ENCODE measurements at regions not wholly inside any gene's neighbourhood (a gene's known extent, or its start where the extent isn't known, plus 50 kb on each side); places are given as distances from the start of the nearest gene placed in this dataset.
"Not testable (repeated sequence)": the region's sequence is repeated elsewhere in the genome, so short reads cannot be mapped to it uniquely, and the experiment has no call there.

- DNase-seq (ENCODE audit: low read depth in 6 of 9, low spot score in 9 of 9), result no peak
- WGBS, result 98% methylated on average over 4 of the region's 4 CpGs
- Histone ChIP-seq H3K4me3 (ENCODE audit: low read length in 2 of 2) (no peak overlapping the region), H3K9me3 (ENCODE audit: control insufficient read depth in 2 of 2, insufficient read depth in 1 of 2, low read length in 1 of 2) (peaks cover 0 to 2% of the 10 kb centered on the region in 2 donors), H3K4me1 (ENCODE audit: control insufficient read depth in 2 of 2, insufficient read depth in 2 of 2, low read length in 2 of 2) (no peaks in the 10 kb centered on the region), H3K27me3 (ENCODE audit: control insufficient read depth in 2 of 2, insufficient read depth in 1 of 2, low read length in 1 of 2) (no peaks in the 10 kb centered on the region), H3K27ac (ENCODE audit: low read depth in 1 of 2, low read length in 1 of 2) (no peak overlapping the region), H3K36me3 (ENCODE audit: control insufficient read depth in 2 of 2, insufficient read depth in 2 of 2, low read length in 1 of 2) (no peaks in the 10 kb centered on the region)
Observed at GRCh38 chr1:91603409-91603808, 102.8 kb downstream of the CDC7 start.

DNA sequence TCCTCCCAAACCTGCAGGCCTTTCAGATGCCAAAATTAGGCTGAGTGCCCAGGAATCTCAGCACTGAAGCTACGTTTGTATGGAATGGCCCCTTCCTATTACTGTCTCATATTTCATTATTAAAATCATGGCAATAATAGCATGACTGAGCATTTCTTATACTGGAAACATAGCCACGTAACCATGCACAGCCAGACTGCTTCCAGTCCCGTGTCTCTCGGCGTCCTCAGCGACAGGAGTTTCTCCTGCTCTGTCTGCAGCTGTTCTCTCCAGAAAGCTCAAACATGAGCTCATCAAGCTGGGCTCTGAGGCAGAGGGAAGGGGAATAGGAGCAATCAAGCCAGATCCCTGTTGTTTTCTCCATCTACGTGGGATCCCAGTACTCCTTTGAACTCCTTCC, 104.0 kb downstream of the CDC7 start:
- WGBS, result 92% methylated on average over 7 of the region's 7 CpGs
- no peaks in the 10 kb centered on the region for H3K36me3 ChIP-seq (ENCODE audit: control insufficient read depth in 2 of 2, insufficient read depth in 2 of 2, low read length in 1 of 2)
- DNase-seq (ENCODE audit: low read depth in 6 of 9, low spot score in 9 of 9), result no peak
- no peaks in the 10 kb centered on the region for H3K4me1 ChIP-seq (ENCODE audit: control insufficient read depth in 2 of 2, insufficient read depth in 2 of 2, low read length in 2 of 2)
- H3K27me3 ChIP-seq (ENCODE audit: control insufficient read depth in 2 of 2, insufficient read depth in 1 of 2, low read length in 1 of 2), result no peaks in the 10 kb centered on the region
- H3K4me3 ChIP-seq (ENCODE audit: low read length in 2 of 2), result no peak overlapping the region
- peaks cover 0 to 2% of the 10 kb centered on the region in 2 donors for H3K9me3 ChIP-seq (ENCODE audit: control insufficient read depth in 2 of 2, insufficient read depth in 1 of 2, low read length in 1 of 2)
- peak overlapping the region in 1 of 2 donors; percentile 51 for H3K27ac ChIP-seq (ENCODE audit: low read depth in 1 of 2, low read length in 1 of 2)

GRCh38 chr1:91605566-91605965, 104.9 kb downstream of the CDC7 start:
- Histone ChIP-seq H3K9me3 (ENCODE audit: control insufficient read depth in 2 of 2, insufficient read depth in 1 of 2, low read length in 1 of 2) (peaks cover 0 to 2% of the 10 kb centered on the region in 2 donors), H3K36me3 (ENCODE audit: control insufficient read depth in 2 of 2, insufficient read depth in 2 of 2, low read length in 1 of 2) (no peaks in the 10 kb centered on the region), H3K27ac (ENCODE audit: low read depth in 1 of 2, low read length in 1 of 2) (no peak overlapping the region), H3K4me3 (ENCODE audit: low read length in 2 of 2) (no peak overlapping the region), H3K4me1 (ENCODE audit: control insufficient read depth in 2 of 2, insufficient read depth in 2 of 2, low read length in 2 of 2) (no peaks in the 10 kb centered on the region), H3K27me3 (ENCODE audit: control insufficient read depth in 2 of 2, insufficient read depth in 1 of 2, low read length in 1 of 2) (no peaks in the 10 kb centered on the region)
- 66% methylated on average over 3 of the region's 3 CpGs for whole genome bisulfite sequencing
- no peak for DNase-seq (ENCODE audit: low read depth in 6 of 9, low spot score in 9 of 9)

DNA sequence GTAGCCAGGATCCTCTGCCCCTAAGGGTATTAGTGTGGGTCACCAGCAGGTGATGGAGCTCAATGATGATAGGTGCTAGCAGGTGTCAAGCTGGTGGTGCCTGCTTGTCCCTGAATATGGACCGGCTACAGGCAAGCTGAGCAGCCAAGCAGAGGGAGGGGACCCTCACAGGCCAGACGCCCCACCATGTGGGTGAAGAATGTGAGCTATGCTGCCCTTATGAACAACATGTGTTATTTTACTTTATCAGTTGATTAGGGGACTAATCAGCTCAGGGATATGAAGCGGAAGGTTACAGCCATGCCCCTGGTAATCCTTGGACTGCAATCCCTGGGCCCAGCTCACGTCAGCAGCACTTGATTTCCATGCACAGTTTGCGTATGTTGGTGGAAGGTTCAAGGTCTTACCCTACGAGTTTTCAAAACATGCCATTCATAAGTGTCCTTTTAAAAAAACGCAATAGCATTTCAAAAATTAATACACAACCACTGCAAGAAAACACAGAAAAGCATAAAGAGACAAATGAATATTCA, 106.0 kb downstream of the CDC7 start:
- 97% methylated on average over 7 of the region's 7 CpGs for WGBS
- Histone ChIP-seq H3K9me3 (ENCODE audit: control insufficient read depth in 2 of 2, insufficient read depth in 1 of 2, low read length in 1 of 2) (peaks cover 0 to 2% of the 10 kb centered on the region in 2 donors), H3K27ac (ENCODE audit: low read depth in 1 of 2, low read length in 1 of 2) (no peak overlapping the region), H3K4me3 (ENCODE audit: low read length in 2 of 2) (no peak overlapping the region), H3K27me3 (ENCODE audit: control insufficient read depth in 2 of 2, insufficient read depth in 1 of 2, low read length in 1 of 2) (no peaks in the 10 kb centered on the region), H3K4me1 (ENCODE audit: control insufficient read depth in 2 of 2, insufficient read depth in 2 of 2, low read length in 2 of 2) (no peaks in the 10 kb centered on the region), H3K36me3 (ENCODE audit: control insufficient read depth in 2 of 2, insufficient read depth in 2 of 2, low read length in 1 of 2) (no peaks in the 10 kb centered on the region)
- no peak for DNase-seq (ENCODE audit: low read depth in 6 of 9, low spot score in 9 of 9)

- 94% methylated on average over 3 of the region's 3 CpGs for WGBS
- H3K4me1 ChIP-seq (ENCODE audit: control insufficient read depth in 2 of 2, insufficient read depth in 2 of 2, low read length in 2 of 2); H3K36me3 ChIP-seq (ENCODE audit: control insufficient read depth in 2 of 2, insufficient read depth in 2 of 2, low read length in 1 of 2); H3K27me3 ChIP-seq (ENCODE audit: control insufficient read depth in 2 of 2, insufficient read depth in 1 of 2, low read length in 1 of 2); DNase-seq (ENCODE audit: low read depth in 6 of 9, low spot score in 9 of 9); H3K9me3 ChIP-seq (ENCODE audit: control insufficient read depth in 2 of 2, insufficient read depth in 1 of 2, low read length in 1 of 2); H3K27ac ChIP-seq (ENCODE audit: low read depth in 1 of 2, low read length in 1 of 2); H3K4me3 ChIP-seq (ENCODE audit: low read length in 2 of 2): not testable (repeated sequence)
Observed at GRCh38 chr1:91607686-91608085, 107.0 kb downstream of the CDC7 start.

DNA sequence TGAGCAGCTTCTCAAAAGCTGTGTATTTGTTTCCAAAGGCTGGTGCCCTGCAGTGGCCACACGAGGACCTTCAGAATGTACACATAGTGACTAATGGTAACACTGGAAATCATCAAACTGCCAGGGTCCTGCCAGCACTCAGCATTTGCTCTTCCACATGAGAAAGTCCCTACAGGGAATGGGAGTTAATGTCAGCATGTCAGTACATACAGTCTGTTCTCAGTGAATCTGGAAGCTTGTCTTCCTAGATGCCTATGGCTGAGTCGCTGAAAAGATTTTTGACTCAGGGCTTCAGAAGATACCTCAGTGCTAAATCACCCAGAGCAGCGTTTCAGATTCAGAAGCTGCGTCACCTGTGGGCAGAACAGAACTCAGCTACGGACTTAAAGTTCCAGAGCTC, 108.2 kb downstream of the CDC7 start:
- WGBS, result 98% methylated on average over 5 of the region's 5 CpGs
- H3K27me3 ChIP-seq (ENCODE audit: control insufficient read depth in 2 of 2, insufficient read depth in 1 of 2, low read length in 1 of 2), result no peaks in the 10 kb centered on the region
- no peak overlapping the region for H3K4me3 ChIP-seq (ENCODE audit: low read length in 2 of 2)
- no peaks in the 10 kb centered on the region for H3K4me1 ChIP-seq (ENCODE audit: control insufficient read depth in 2 of 2, insufficient read depth in 2 of 2, low read length in 2 of 2)
- no peaks in the 10 kb centered on the region for H3K9me3 ChIP-seq (ENCODE audit: control insufficient read depth in 2 of 2, insufficient read depth in 1 of 2, low read length in 1 of 2)
- no peaks in the 10 kb centered on the region for H3K36me3 ChIP-seq (ENCODE audit: control insufficient read depth in 2 of 2, insufficient read depth in 2 of 2, low read length in 1 of 2)
- DNase-seq (ENCODE audit: low read depth in 6 of 9, low spot score in 9 of 9), result no peak
- no peak overlapping the region for H3K27ac ChIP-seq (ENCODE audit: low read depth in 1 of 2, low read length in 1 of 2)

- WGBS, result 94% methylated on average over 5 of the region's 5 CpGs
- Histone ChIP-seq H3K4me3 (ENCODE audit: low read length in 2 of 2) (no peak overlapping the region), H3K27ac (ENCODE audit: low read depth in 1 of 2, low read length in 1 of 2) (no peak overlapping the region)
Observed at GRCh38 chr1:91609551-91609950, 108.9 kb downstream of the CDC7 start.

GRCh38 chr1:91610102-91610501, 109.5 kb downstream of the CDC7 start:
- Histone ChIP-seq H3K36me3 (ENCODE audit: control insufficient read depth in 2 of 2, insufficient read depth in 2 of 2, low read length in 1 of 2) (no peaks in the 10 kb centered on the region), H3K27me3 (ENCODE audit: control insufficient read depth in 2 of 2, insufficient read depth in 1 of 2, low read length in 1 of 2) (no peaks in the 10 kb centered on the region), H3K27ac (ENCODE audit: low read depth in 1 of 2, low read length in 1 of 2) (no peak overlapping the region), H3K4me3 (ENCODE audit: low read length in 2 of 2) (no peak overlapping the region), H3K4me1 (ENCODE audit: control insufficient read depth in 2 of 2, insufficient read depth in 2 of 2, low read length in 2 of 2) (no peaks in the 10 kb centered on the region), H3K9me3 (ENCODE audit: control insufficient read depth in 2 of 2, insufficient read depth in 1 of 2, low read length in 1 of 2) (no peaks in the 10 kb centered on the region)
- no peak for DNase-seq (ENCODE audit: low read depth in 6 of 9, low spot score in 9 of 9)
- WGBS, result 97% methylated on average over 2 of the region's 2 CpGs

More at GRCh38 chr1:91609551-91609950, 108.9 kb downstream of the CDC7 start:
- no peaks in the 10 kb centered on the region for H3K36me3 ChIP-seq (ENCODE audit: control insufficient read depth in 2 of 2, insufficient read depth in 2 of 2, low read length in 1 of 2)
- no peaks in the 10 kb centered on the region for H3K4me1 ChIP-seq (ENCODE audit: control insufficient read depth in 2 of 2, insufficient read depth in 2 of 2, low read length in 2 of 2)
- H3K9me3 ChIP-seq (ENCODE audit: control insufficient read depth in 2 of 2, insufficient read depth in 1 of 2, low read length in 1 of 2), result no peaks in the 10 kb centered on the region
- no peaks in the 10 kb centered on the region for H3K27me3 ChIP-seq (ENCODE audit: control insufficient read depth in 2 of 2, insufficient read depth in 1 of 2, low read length in 1 of 2)
- no peak for DNase-seq (ENCODE audit: low read depth in 6 of 9, low spot score in 9 of 9)

GRCh38 chr1:91610789-91611188, 110.1 kb downstream of the CDC7 start:
- H3K9me3 ChIP-seq (ENCODE audit: control insufficient read depth in 2 of 2, insufficient read depth in 1 of 2, low read length in 1 of 2), result no peaks in the 10 kb centered on the region
- H3K27me3 ChIP-seq (ENCODE audit: control insufficient read depth in 2 of 2, insufficient read depth in 1 of 2, low read length in 1 of 2), result no peaks in the 10 kb centered on the region
- H3K27ac ChIP-seq (ENCODE audit: low read depth in 1 of 2, low read length in 1 of 2), result no peak overlapping the region
- no peaks in the 10 kb centered on the region for H3K4me1 ChIP-seq (ENCODE audit: control insufficient read depth in 2 of 2, insufficient read depth in 2 of 2, low read length in 2 of 2)
- WGBS, result 94% methylated on average over 6 of the region's 6 CpGs
- DNase-seq (ENCODE audit: low read depth in 6 of 9, low spot score in 9 of 9), result no peak
- H3K36me3 ChIP-seq (ENCODE audit: control insufficient read depth in 2 of 2, insufficient read depth in 2 of 2, low read length in 1 of 2), result no peaks in the 10 kb centered on the region
- H3K4me3 ChIP-seq (ENCODE audit: low read length in 2 of 2), result no peak overlapping the region

- Histone ChIP-seq H3K27me3 (ENCODE audit: control insufficient read depth in 2 of 2, insufficient read depth in 1 of 2, low read length in 1 of 2) (no peaks in the 10 kb centered on the region), H3K36me3 (ENCODE audit: control insufficient read depth in 2 of 2, insufficient read depth in 2 of 2, low read length in 1 of 2) (no peaks in the 10 kb centered on the region), H3K4me3 (ENCODE audit: low read length in 2 of 2) (no peak overlapping the region), H3K4me1 (ENCODE audit: control insufficient read depth in 2 of 2, insufficient read depth in 2 of 2, low read length in 2 of 2) (no peaks in the 10 kb centered on the region), H3K27ac (ENCODE audit: low read depth in 1 of 2, low read length in 1 of 2) (no peak overlapping the region), H3K9me3 (ENCODE audit: control insufficient read depth in 2 of 2, insufficient read depth in 1 of 2, low read length in 1 of 2) (no peaks in the 10 kb centered on the region)
- DNase-seq (ENCODE audit: low read depth in 6 of 9, low spot score in 9 of 9), result no peak
- 89% methylated on average over 12 of the region's 12 CpGs for WGBS
Observed at GRCh38 chr1:91611483-91611917, 110.8 kb downstream of the CDC7 start.
